Anterior cingulate cortex (tissue), 58 donors: ENCODE measurements at regions not wholly inside any gene's neighbourhood (a gene's known extent, or its start where the extent isn't known, plus 50 kb on each side); places are given as distances from the start of the nearest gene placed in this dataset.
"Not testable (repeated sequence)": the region's sequence is repeated elsewhere in the genome, so short reads cannot be mapped to it uniquely, and the experiment has no call there.

Experiments
- DNase-seq, 58 donors: peaks; one replicate each; lab custom pipeline; 2025; lab: John Stamatoyannopoulos, UW

DNA sequence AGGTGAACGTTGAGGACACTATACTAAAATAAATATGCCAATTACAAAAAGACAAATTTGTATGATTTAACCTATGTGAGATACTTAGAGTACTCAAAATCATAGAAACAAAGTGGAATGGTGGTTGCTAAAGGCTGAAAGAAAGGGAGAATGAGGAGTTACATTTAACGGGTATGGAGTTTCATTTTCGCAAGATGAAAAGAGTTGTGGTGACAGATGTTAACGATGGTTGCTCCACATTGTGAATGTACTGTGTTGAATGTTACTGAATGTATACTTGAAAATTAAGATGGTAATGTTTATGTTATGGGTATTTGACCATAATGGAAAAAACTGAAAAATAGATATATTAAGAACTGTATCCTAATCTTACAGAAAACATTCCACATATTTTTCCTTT is 51.3 kb upstream of the MOCS2 start:
- DNase-seq = no peak

DNA sequence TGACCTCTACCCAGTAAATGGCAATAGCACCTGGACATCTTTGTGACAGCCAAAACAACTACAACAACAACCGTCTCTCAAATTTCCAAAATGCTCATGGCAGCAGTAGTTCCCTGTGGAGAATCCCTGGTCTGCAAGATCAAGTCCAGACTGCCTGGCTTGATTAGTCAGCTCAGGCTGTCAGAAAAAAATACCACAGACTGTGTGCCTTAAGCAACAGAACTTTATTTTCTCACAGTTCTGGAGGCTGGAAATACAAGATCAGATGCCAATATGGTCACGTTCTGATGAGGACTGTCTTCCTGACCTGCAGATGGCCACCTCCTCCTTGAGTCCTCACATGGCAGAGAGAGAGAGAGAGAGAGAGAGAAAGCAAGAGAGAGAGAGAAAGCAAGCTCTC is 52.3 kb upstream of the MOCS2 start:
- no peak for DNase-seq

DNA sequence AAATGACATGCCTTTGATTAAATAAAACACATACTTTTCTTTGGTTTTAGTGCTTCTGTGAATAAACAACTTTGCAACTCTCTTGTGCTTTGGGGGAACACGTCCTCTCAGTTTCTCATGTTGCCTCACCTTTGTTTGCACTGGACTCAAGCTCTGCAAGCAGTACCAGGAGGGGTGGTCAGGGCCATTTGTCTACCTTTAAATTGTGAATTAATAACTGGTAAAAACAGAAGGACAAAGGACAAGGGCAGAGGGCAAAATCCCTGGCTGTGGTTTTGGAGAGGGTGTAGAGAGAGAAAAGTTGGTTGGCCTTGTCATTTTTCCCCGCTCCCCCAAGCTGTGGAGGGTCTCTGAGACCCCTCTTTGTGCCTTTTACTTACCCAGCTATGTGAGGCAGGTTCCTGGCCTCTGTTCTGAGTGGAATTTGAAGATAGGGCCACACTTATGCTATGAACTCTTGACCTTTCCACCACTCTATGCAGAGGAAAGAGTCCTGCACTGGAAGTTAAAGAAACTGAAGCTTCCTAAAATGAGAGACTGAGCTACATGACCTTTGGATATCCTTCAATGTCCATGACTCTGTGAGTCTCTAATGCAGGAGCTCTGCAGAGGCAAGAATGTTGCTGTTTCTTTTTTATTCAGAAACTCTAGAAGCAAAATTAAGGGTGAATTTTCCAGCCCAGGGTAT is 55.1 kb upstream of the MOCS2 start:
- no peak for DNase-seq

DNA sequence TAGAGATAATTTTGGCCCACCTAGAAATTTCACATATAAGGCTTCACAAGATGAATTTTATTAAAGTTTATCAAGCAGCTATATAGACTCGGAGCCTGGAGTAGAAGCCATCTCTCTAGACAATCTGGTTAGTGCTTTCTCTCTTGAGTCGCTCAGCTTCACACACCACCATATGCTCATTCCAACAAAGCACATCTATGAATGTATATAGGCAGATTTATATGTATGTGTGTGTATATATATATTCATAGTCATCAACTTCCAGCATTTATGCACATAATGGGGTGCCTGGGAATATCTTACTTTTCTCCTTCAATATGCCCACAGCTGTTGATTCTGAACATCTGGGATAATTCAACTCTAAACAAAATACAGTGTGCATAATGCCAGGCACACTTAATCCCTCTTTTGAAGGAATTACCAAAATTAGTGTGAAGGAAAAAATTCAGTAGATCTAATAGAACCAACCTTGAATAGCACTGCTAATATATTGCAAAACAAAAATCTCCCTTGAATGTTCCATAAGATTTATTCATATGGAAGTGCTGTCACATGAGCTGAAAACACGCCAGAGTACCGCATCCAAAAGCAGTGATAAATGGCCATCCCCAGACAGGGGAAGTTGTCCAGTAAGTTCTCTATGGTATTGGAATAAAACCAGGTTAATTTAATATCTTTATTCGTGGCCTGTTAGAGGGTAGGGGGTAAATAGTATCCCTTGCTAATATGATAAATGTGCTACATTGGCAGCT is 56.0 kb upstream of the MOCS2 start:
- no peak for DNase-seq

DNA sequence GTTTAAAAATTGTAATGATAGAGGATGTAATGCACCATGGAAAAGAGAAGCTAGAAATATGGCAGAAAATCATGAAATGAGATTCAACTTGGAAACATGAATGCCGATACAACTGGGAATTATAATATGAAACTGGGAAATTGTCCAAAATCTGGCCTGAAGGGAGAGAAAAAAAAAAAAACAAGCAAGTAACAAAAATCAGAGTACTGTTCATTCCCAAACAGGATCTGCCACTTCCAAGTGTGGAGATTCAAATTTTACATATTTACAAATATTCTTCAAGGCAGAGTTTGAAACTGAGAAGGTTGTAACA is 56.6 kb upstream of the MOCS2 start:
- no peak for DNase-seq

DNA sequence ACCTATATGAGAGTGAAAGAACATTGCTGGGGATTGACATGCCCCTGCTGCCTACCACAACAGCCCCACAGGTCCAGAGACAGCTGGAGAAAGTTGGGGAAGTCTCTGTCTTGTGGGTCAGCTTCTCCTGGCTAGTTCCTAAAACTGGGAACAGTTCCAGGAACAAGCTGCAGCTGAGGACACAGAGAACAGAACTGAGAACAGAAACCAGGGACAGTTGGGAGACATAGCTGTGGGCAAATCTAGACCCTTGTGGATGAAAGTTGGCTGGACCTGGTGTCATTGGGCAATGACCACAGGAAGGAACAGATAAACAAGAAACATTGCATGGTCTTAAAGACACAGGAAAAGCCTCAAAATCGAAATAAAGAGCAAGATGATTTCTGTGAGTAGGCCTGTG is 58.3 kb upstream of the MOCS2 start:
- peak in 3 of 58 donors; percentile 0 to 2 (median 0) for DNase-seq

DNA sequence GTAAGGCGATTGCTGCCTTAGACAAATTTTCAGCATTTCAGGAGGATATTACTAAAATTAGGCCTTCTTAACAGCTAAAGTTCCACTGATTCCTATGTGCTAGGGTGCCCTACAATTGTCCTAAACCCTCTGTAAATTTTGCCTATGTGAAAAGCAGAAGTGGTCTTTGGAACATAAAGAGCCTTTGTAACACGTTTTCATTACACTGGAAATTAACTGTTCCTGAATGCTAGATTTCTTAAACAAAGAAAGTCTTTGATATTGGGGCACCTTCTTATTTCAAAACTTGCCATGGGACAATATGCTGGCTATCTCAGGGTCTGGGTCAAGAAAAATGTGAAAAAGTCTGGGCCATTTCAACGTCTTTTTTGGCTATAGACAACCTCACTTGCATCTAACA is 60.4 kb upstream of the MOCS2 start:
- no peak for DNase-seq

DNA sequence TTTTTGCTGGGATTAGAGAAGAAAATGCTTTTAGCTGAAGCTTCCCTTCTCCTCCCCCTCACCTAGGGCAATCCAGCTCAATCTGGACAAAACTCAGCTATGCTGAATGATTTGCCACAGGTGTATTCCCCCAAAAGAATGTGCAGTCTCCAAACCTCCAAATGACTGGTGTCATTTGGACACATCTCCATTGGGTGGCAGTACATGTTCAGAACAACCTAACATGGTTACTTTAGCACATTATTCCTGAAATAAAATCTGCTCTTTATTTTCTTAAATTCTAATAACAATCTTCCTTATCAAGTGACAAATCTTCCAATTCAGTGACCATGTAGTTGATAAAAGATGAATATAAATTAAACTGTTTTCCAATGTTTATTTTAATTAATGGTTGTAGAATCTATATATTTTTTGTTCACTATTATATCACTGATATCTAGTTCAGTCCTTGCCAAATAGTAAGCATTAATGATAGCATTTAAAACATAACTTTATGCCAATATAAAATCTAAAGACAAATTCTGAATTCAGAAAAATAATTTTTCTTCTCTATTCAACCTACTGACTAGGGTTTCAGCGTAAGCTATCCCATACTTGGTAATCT is 61.3 kb upstream of the MOCS2 start:
- DNase-seq = peak in 6 of 58 donors; percentile 0 to 3 (median 2)

DNA sequence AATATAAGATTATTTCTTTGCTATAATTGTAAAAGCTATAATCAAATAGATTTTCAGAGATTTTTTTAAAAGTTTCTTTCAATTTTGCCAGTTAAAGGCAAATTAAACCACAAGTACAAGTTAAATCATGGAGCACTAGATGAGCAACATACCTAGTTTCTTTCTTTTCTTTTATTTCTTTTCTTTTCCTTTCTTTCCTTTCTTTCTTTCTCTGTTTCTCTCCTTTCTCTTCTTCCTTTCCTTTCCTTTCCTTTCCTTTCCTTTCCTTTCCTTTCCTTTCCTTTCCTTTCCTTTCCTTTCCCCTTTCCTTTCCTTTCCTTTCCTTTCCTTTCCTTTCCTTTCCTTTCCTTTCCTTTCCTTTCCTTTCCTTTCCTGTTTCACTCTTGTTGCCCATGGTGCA is 62.5 kb upstream of the MOCS2 start:
- not testable (repeated sequence) for DNase-seq

DNA sequence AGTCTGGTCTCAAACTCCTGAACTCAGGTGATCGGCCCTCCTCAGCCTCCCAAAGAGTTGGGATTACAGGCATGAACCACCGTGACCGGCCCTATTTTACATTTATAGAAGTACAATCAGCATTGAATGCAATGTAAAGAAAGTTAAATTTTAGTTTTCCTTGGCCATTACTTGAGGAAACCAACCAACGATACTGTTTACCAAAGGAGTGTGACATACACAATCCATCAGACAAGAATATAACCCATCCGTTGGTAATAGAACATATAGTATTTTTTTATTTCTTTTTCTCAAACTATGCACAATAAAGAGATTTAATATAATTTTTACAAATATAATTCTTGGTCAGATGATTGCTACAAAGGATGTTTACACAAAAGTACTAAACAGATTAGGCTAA is 63.1 kb upstream of the MOCS2 start:
- DNase-seq = no peak

DNA sequence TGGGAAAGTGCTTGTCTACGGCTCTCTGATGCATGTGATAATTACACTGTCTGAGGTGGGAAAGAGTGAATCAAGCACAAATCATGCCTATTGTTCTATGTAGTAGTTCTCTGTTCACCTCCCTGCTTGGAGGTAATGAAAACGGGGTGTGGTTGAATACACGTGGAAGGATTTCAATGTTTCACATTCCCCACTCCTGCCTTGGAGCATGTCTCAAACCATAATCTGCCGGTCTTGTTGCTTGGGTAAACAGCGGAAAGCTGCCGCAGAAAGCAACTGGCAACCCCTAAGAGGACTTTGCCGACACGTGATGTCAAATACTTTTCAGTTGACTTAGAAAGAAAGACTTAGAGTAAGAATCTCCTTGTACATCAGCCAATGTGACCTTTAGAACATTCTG is 63.5 kb upstream of the MOCS2 start:
- no peak for DNase-seq

DNA sequence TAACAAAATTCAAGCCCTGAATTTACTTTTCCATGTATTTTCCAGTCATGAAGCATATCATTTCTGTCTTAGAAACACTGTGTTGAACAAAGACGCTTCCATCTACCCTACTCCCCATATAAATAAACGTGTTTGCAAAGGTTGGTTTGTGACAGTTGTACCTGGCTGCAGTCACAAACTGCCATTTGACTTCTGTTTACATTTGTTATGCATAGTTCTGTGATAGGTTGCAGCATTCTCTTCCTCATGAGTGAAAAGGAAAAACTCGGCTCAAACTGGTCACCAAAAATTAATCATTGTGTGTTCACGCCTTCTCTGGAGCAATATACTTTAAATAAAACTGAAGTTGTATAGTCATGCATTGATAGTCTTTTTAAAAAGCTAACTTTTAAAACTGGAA is 69.3 kb upstream of the MOCS2 start:
- no peak for DNase-seq

DNA sequence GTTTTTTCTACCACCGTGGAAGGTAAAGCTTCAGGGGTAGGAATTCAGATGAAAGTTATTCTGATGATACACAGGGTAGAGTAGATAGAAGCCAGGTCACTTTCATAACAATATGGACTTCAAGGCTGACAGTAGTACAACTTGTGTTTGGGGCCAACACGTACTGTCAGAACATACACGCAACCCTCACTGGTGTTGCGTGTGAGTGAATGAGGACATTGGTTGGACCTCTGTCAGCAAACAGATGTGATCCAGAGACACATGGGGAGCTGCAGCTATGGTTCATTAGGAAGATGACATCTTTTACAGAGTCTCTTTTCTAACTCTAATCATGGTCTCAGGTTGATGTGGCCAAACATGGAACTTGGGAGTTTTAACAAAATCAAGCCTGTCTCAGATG is 70.1 kb upstream of the MOCS2 start:
- DNase-seq = no peak

DNA sequence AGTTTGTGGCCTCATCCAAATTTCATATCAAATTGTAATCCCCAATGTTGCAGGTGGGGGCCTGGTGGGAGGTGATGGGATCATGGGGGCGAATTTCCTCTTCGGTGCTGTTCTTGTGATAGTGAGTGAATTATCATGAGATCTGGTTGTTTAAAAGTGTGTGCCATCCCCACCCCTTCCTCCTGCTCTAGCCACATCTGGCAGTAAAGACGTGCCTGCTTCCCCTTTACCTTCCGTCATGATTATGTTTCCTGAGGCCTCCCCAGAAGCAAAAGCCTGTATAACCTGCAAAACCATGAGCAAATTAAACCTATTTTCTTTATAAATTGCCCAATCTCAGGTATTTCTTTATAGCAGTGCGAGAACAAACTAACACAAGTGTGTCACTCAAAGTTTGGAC is 71.0 kb upstream of the MOCS2 start:
- no peak for DNase-seq

DNA sequence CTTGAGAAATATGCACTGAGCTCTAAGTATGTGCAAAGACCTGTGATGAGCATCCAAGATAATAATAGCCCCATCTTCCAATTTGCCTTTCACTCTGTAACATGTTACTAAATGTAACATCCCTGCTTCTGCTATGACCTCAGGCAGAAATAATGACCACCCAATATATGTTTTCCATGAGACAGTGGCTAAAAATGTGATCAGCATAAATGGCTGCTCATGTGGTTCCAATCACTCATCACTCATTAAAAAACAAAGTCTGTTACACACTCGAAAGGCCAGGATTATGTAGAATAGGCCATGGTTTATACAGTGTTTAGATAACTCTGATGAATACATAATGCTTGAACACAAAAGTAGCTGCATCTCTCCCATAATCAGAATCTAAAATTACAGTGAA is 71.4 kb upstream of the MOCS2 start:
- DNase-seq = no peak

DNA sequence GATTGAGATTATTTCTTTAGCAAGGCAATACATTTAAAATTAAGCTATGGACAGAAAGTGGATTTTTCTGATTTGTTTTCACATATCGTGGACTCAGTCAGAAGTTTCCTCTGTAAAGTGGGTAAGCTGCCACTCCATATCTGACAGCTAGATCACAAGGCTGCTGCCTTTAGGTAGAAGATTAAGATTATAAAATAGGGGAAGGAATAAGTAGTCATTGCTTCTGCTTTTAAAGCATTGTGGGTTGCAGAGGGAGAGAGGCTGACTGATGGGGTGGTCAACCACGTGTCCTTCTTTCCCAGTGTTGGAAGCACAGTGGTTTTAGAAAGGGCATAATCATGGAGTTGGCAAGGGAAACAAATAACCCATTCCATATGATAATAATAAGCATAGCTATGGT is 74.3 kb upstream of the MOCS2 start:
- no peak for DNase-seq

DNA sequence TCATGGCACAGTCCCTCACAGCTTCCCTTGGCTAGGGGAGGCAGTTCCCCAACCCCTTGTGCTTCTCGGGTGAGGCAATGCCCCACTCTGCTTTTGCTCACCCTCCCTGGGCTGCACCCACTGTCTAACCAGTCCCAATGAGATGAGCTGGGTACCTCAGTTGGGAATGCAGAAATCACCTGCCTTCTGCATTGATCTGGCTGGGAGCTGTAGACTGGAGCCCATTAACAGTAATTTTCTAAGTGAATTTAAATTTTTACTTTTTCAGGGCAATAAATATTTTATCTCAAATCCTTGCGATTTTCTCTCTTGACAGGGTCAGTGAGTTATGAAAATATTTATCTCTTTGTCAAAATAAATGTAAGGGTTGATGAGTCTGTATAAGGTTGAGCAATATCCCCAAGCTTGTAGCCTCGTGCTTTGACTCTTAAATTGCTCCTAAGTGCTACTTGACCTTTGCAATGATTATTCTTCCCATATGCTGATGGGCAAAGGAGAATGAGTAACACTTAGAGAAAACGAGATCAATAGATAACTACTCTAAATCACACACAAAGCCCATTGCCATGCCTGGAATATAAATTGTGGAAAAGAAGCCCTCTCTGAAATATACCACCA is 82.1 kb upstream of the MOCS2 start:
- DNase-seq = no peak

DNA sequence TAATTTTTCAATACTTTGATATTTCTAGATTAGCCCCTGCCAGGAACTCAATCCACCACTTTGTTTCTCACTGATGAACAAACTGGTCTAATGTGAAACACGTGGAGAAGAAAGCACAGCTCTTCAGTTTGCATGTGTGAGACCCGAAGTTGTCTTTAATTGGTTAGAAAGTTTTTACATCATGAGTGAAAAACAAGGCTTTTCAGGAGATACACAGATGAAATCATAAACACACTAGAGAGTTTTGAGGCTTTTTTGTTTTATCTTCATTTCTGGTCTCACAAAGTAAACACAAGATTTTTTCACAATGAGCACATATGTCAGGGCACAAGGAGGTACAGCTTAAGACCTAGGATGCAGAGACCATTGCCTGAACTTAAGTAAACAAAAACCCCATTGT is 84.5 kb upstream of the MOCS2 start:
- DNase-seq = no peak

DNA sequence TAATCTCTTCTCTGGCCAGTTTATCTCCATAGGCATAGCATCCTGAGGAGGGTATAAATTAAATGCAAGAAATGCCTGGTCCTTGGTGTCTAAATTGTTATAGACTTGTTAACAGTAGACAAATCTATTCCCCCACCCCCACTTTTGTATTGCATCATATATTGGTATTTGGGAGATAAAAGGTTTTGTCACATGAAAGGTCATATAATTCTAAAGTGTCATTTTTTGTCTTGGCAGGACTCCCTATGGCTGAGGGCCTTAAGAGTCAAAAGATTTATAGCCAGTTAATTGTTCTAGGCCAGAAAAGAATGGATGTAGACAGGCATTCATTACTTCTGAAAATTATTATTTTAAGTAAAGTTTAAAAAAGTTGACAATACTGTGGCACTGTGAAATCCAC is 90.3 kb upstream of the MOCS2 start:
- DNase-seq = no peak

DNA sequence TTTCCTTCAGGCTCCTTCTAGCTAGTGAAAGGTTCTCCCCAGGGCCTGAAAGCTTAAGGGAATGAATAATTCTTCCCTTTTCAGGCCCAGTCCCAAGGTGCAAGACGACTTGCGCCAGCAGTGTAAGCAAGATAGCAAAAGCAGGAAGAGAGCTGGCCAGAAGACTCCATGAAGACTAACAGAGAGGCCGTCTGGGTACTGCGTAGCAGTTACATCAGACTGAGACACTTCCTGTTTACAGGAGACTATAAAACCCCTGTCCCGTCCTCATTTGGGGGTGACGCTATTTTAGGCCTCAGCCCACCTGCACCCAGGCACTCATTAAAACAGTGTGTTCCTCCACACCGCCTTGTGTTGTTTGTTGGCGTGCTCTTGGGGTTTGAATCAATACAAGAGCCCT is 90.7 kb upstream of the MOCS2 start:
- DNase-seq = no peak

DNA sequence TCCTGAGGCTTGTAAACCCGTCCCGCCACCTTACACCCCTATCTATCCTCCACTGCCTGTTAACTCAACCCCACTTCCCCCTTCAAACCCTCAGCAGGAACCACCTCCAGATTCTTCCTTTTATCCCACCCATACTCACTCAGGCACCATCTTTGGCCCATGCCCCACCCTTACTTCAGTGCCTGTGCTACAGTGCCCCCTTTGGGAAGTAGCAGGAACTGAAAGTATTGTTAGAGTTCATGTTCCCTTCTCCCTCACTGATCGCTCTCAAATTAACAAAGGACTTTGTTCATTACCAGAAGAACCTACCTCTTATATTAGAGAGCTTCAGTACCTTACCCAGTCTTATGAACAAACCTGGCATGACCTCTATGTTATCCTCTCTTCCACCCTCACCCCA is 92.2 kb upstream of the MOCS2 start:
- DNase-seq = no peak

DNA sequence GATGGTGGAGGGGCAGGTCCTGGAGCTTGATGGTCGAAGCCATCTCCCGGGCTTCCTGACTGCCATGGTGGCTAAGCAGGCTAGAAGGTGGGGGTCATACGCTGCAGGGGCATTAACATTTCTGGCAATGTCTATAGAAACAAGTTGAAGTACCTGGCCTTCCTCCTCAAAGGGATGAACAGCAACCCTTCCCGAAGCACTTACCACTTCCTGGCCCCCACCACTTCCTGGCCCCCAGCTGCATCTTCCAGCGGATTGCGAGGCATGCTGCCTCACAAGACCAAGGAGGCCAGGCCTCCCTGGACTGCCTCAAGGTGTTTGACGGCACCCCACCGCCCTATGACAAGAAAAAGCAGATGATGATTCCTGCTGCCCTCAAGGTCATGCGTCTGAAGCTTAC is 97.0 kb upstream of the MOCS2 start:
- no peak for DNase-seq
